Dermis microvascular lymphatic vessel endothelial cell (primary cell): ENCODE measurements at regions not wholly inside any gene's neighbourhood (a gene's known extent, or its start where the extent isn't known, plus 50 kb on each side); places are given as distances from the start of the nearest gene placed in this dataset.
"Not testable (repeated sequence)": the region's sequence is repeated elsewhere in the genome, so short reads cannot be mapped to it uniquely, and the experiment has no call there.

Experiments
- DNase-seq, 2 donors: peaks; one replicate each; pipeline versions ENCODE4 v3.0.0 to v3.0.0-alpha.2; 2010; ENCODE audit warnings: low read depth in 2 of 2

- DNase-seq, result peak in 1 of 2 donors; percentile 4
These were observed 151.1 kb upstream of the MAMLD1 start for GRCh38 chrX:150211988-150212387.

GRCh38 chrX:150212672-150213480 lies 150.2 kb upstream of the MAMLD1 start:
- no peak for DNase-seq

- peak; percentile 66 to 73 for DNase-seq
These were observed 149.6 kb upstream of the MAMLD1 start for GRCh38 chrX:150213481-150214030.

GRCh38 chrX:150216000-150216399 lies 147.1 kb upstream of the MAMLD1 start:
- not testable (repeated sequence) for DNase-seq

GRCh38 chrX:150216716-150217115 lies 146.4 kb upstream of the MAMLD1 start:
- no peak for DNase-seq

GRCh38 chrX:150217609-150218008 lies 145.5 kb upstream of the MAMLD1 start:
- DNase-seq, result no peak

- no peak for DNase-seq
These were observed 143.5 kb upstream of the MAMLD1 start for GRCh38 chrX:150219374-150220185.

- DNase-seq, result no peak
These were observed 139.7 kb upstream of the MAMLD1 start for GRCh38 chrX:150223176-150224015.

GRCh38 chrX:150224676-150225075 lies 138.4 kb upstream of the MAMLD1 start:
- DNase-seq, result no peak

- no peak for DNase-seq
These were observed 137.9 kb upstream of the MAMLD1 start for GRCh38 chrX:150225266-150225665.

GRCh38 chrX:150225756-150226155 lies 137.4 kb upstream of the MAMLD1 start:
- DNase-seq, result no peak

- no peak for DNase-seq
These were observed 136.7 kb upstream of the MAMLD1 start for GRCh38 chrX:150226223-150226965.

GRCh38 chrX:150227321-150227860 lies 135.7 kb upstream of the MAMLD1 start:
- DNase-seq, result no peak

- DNase-seq, result no peak
These were observed 135.2 kb upstream of the MAMLD1 start for GRCh38 chrX:150227873-150228410.

- no peak for DNase-seq
These were observed 134.7 kb upstream of the MAMLD1 start for GRCh38 chrX:150228431-150228830.

GRCh38 chrX:150229030-150229429 lies 134.1 kb upstream of the MAMLD1 start:
- DNase-seq, result no peak

- DNase-seq, result no peak
These were observed 133.6 kb upstream of the MAMLD1 start for GRCh38 chrX:150229481-150229880.

GRCh38 chrX:150230952-150231351 lies 132.2 kb upstream of the MAMLD1 start:
- not testable (repeated sequence) for DNase-seq

GRCh38 chrX:150231368-150231767 lies 131.7 kb upstream of the MAMLD1 start:
- DNase-seq, result not testable (repeated sequence)

GRCh38 chrX:150232222-150232621 lies 130.9 kb upstream of the MAMLD1 start:
- not testable (repeated sequence) for DNase-seq
